ENCODE measurements at regions not wholly inside any gene's neighbourhood (a gene's known extent, or its start where the extent isn't known, plus 50 kb on each side); places are given as distances from the start of the nearest gene placed in this dataset.
"Not testable (repeated sequence)": the region's sequence is repeated elsewhere in the genome, so short reads cannot be mapped to it uniquely, and the experiment has no call there.

- no peak for DNase-seq (ENCODE audit: low spot score)
These were observed 375.9 kb upstream of the NDST4 start for GRCh38 chr4:115489279-115489678.

GRCh38 chr4:115485402-115485801 lies 372.0 kb upstream of the NDST4 start:
- DNase-seq (ENCODE audit: low spot score) = no peak

GRCh38 chr4:115484479-115484878 lies 371.1 kb upstream of the NDST4 start:
- no peak for DNase-seq (ENCODE audit: low spot score)

- DNase-seq (ENCODE audit: low spot score) = no peak
These were observed 357.3 kb upstream of the NDST4 start for GRCh38 chr4:115470763-115471162.

- DNase-seq (ENCODE audit: low spot score) = not testable (repeated sequence)
These were observed 345.9 kb upstream of the NDST4 start for GRCh38 chr4:115459301-115459700.

GRCh38 chr4:115456231-115456630 lies 342.8 kb upstream of the NDST4 start:
- no peak for DNase-seq (ENCODE audit: low spot score)

- DNase-seq (ENCODE audit: low spot score) = no peak
These were observed 340.8 kb upstream of the NDST4 start for GRCh38 chr4:115454228-115454627.

- DNase-seq (ENCODE audit: low spot score) = no peak
These were observed 340.0 kb upstream of the NDST4 start for GRCh38 chr4:115453416-115453815.

- not testable (repeated sequence) for DNase-seq (ENCODE audit: low spot score)
These were observed 338.8 kb upstream of the NDST4 start for GRCh38 chr4:115452229-115452628.

- DNase-seq (ENCODE audit: low spot score) = no peak
These were observed 324.3 kb upstream of the NDST4 start for GRCh38 chr4:115437739-115438138.

- DNase-seq (ENCODE audit: low spot score) = no peak
These were observed 320.1 kb upstream of the NDST4 start for GRCh38 chr4:115433491-115433890.

GRCh38 chr4:115430024-115430423 lies 316.6 kb upstream of the NDST4 start:
- no peak for DNase-seq (ENCODE audit: low spot score)

- DNase-seq (ENCODE audit: low spot score) = no peak
These were observed 315.0 kb upstream of the NDST4 start for GRCh38 chr4:115428455-115428854.

GRCh38 chr4:115424852-115425251 lies 311.4 kb upstream of the NDST4 start:
- no peak for DNase-seq (ENCODE audit: low spot score)

- DNase-seq (ENCODE audit: low spot score) = no peak
These were observed 305.4 kb upstream of the NDST4 start for GRCh38 chr4:115418635-115419396.

- DNase-seq (ENCODE audit: low spot score) = no peak
These were observed 282.6 kb upstream of the NDST4 start for GRCh38 chr4:115396034-115396433.

GRCh38 chr4:115376866-115377265 lies 263.4 kb upstream of the NDST4 start:
- no peak for DNase-seq (ENCODE audit: low spot score)

GRCh38 chr4:115374621-115375020 lies 261.2 kb upstream of the NDST4 start:
- no peak for DNase-seq (ENCODE audit: low spot score)

- no peak for DNase-seq (ENCODE audit: low spot score)
These were observed 257.1 kb upstream of the NDST4 start for GRCh38 chr4:115370490-115370889.

GRCh38 chr4:115370012-115370411 lies 256.6 kb upstream of the NDST4 start:
- DNase-seq (ENCODE audit: low spot score) = no peak

GRCh38 chr4:115366390-115366789 lies 253.0 kb upstream of the NDST4 start:
- DNase-seq (ENCODE audit: low spot score) = no peak

GRCh38 chr4:115365185-115365584 lies 251.8 kb upstream of the NDST4 start:
- DNase-seq (ENCODE audit: low spot score) = no peak

GRCh38 chr4:115361781-115362180 lies 248.4 kb upstream of the NDST4 start:
- no peak for DNase-seq (ENCODE audit: low spot score)

- DNase-seq (ENCODE audit: low spot score) = no peak
These were observed 247.0 kb upstream of the NDST4 start for GRCh38 chr4:115360431-115360830.

Measured in SK-N-DZ (cell line).